NCI-H510A treated with DMSO at 0.1 percent for 48 hours (cell line): ENCODE measurements at regions not wholly inside any gene's neighbourhood (a gene's known extent, or its start where the extent isn't known, plus 50 kb on each side); places are given as distances from the start of the nearest gene placed in this dataset.

Source experiments
- DNase-seq: peaks from one replicate; lab custom pipeline; 2025; lab: John Stamatoyannopoulos, UW

- DNase-seq: peak; percentile 88
These were observed 147.9 kb upstream of the CBLN2 start for GRCh38 chr18:72692086-72692485.

GRCh38 chr18:72687736-72688135, 143.6 kb upstream of the CBLN2 start:
- DNase-seq: no peak

DNA sequence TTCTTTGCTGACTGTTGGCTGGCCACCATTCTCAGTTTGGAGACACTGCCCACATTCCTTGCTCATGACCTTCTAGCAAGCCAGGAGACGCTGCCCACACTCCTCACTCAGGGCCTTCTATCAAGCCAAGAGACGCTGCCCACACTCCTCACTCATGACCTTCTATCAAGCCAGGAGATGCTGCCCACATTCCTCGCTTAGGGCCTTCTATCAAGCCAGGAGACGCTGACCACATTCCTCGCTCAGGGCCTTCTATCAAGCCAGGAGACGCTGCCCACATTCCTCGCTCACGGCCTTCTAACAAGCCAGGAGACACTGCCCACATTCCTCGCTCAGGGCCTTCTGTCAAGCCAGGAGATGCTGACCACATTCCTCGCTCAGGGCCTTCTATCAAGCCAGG, 131.3 kb upstream of the CBLN2 start:
- DNase-seq: no peak

DNA sequence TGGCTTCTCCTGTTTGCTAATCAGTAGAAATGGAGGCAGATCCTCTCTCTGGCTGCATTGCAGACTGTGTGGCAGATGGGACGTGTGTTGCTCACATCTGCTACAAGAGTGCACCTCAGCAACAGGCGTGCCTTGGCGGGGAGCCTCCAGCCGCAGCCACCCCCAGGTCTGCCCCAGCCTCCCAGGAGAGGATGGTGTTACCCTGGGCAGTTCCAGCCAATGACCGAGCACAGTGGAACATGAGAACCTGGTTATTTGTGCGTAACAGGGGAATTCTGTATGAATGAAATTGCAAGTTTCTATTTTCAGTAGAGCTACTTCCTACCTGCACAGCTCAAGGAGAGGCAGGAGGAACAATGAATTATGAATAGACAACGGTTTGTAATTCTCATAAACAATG, 130.6 kb upstream of the CBLN2 start:
- DNase-seq: no peak

DNA sequence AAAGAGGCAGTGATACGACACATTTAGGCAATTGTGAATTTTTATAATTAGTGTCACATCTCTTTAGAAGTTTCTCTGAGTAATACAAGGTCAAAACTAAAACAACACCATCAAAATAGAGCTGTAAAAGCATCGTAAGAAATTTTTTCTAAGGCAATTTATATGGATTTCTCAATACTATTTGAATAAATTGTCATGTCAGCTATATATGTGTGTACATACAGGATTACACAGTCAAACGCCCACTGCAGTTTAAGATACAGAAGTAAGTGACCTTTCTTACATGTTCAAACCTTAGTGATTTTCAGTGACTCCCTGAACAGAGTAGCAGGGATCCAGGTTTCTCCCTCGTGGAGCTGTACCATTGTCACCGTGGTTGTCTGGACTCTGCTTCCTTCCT, 129.1 kb upstream of the CBLN2 start:
- no peak for DNase-seq

DNA sequence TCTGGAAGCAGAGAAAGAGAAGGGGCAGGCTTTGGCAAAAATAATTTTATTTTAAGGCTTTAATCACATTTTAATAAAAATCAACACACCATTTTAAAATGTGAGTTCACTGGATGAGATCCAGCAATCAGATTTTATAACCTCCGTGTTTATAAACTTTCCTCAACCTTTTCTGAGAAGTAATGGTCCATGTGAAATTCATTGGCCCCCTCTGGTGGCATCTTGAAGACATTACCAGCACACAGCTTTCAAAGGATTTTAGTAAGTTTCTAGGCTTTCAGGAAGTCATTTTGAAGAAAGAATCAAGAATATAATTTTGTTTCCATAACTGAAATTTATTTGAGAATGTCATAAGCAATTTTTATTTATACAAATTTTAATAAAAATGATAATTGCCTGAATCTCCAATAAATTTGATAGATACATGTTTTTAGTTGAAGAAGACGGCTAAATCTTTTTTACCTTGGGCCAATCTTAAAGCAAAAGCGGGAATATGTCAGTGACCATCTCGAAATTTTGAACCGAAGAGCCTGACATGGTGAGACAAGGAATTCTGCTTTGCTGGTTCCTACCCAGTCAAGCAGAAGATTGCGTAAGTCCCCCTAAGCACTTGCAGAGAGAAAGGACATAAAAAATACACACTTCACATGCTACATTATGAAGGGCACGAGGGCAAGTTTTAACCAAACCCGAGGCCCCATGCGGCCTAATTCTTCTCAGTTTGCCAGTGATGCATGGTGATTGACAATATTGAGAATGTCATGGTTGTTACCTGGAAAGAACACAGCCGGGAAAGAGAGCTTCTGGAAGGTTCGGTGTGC, 128.4 kb upstream of the CBLN2 start:
- DNase-seq: peak; percentile 82

DNA sequence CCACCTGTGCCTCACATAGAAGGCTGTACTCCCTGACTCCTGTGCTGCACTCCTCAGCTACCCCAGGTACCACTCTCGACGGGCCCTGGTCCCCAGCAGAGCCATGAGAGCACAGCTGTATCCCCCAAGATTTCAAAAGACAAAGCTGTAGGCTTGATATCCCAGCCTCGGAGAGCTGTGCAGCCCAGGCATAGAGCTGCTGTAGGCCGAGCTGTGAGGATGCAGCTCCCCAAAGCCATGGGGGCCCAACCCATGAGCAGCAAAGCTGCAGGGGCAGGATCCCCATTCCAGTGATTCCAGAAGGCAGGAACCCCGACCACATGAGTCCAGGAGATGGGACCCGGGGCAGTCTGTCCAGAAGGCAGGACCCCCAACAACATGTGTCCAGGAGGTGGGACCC, 123.8 kb upstream of the CBLN2 start:
- DNase-seq: no peak

- no peak for DNase-seq
These were observed 109.0 kb upstream of the CBLN2 start for GRCh38 chr18:72652990-72653593.

- no peak for DNase-seq
These were observed 106.9 kb upstream of the CBLN2 start for GRCh38 chr18:72651033-72651432.

DNA sequence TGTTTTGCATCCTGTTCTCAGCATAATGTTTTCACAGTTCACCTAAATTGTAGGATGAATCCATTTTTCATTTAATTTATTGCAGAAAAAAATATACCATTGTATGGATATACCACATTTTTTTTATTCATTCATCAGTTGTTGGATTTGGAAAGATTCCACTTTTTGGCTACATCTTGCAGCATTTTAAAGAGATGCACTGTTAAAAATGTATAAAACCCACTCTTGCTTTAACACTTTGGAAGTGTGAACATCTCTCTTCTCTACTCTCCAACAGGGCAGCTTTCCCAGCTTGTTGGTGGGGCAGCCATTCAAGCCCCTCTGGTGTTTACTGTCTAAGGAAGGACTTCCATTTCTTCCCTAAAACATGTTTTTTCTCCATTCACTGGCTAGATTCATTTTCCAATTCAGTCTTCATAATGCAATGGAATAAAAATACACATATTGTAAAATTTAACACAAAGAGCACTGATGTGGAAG, 104.4 kb upstream of the CBLN2 start:
- DNase-seq: no peak

DNA sequence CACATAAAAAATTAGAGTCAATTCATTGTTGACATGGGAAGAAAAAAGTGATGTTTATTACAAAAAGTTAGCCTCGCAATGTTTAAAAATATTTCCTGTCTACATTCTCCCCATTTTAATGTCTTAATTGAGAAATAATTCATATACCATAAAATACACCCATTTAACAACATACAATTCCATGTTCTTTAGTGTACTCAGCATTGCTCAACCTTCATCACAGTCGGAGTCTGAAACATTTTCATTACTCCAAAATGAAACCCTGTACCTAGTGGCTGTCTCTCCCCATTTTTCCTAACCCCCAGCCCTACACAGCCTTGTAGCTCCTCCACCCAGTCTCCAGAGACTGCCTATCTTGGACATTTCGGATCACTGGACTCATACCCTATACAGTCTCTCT, 103.9 kb upstream of the CBLN2 start:
- DNase-seq: no peak

GRCh38 chr18:72640557-72640956, 96.4 kb upstream of the CBLN2 start:
- no peak for DNase-seq

GRCh38 chr18:72638376-72638775, 94.2 kb upstream of the CBLN2 start:
- DNase-seq: no peak

DNA sequence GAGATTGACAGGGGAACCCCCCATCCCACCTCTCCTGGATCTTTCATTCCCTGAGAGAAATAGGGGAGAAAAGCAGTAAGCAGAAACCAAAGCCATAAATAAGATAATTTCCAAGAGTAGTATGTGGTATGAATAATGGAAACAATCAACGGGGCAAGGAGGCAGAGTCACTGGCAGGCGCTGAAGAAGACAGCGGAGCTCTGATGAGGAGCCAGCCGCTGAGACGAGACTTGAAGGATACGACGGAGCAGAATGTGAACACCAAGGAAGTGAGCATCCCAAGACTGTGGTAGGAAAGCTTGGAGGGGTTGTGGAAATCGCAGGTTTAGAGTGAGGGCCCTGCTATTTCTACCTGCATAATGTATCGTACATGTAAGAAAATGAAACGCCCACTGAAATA, 93.6 kb upstream of the CBLN2 start:
- DNase-seq: no peak

- no peak for DNase-seq
These were observed 93.2 kb upstream of the CBLN2 start for GRCh38 chr18:72637299-72637698.

GRCh38 chr18:72636611-72637010, 92.5 kb upstream of the CBLN2 start:
- DNase-seq: no peak

DNA sequence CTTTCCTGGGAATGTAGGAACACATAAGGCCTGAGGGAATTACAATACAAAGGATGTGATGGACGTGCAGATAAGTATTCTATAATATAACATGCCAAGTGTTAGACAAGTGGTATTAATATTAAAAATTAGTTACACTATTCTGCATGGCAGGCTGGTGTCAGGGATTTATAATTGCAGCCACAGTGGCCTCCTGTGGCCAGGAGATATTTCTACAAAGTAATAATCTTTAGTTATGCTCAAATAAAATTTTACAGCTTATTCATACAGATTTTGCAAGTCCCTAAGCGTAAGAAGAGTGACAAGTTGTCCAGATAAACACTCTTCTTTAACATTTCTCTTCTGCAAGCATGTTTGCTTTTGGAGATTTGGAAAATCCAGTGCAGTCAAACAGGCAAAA, 90.4 kb upstream of the CBLN2 start:
- no peak for DNase-seq

GRCh38 chr18:72630991-72631390, 86.8 kb upstream of the CBLN2 start:
- DNase-seq: peak; percentile 65

- no peak for DNase-seq
These were observed 79.3 kb upstream of the CBLN2 start for GRCh38 chr18:72623444-72623843.

- DNase-seq: no peak
These were observed 69.4 kb upstream of the CBLN2 start for GRCh38 chr18:72613534-72613930.

- no peak for DNase-seq
These were observed 68.9 kb upstream of the CBLN2 start for GRCh38 chr18:72612894-72613533.

DNA sequence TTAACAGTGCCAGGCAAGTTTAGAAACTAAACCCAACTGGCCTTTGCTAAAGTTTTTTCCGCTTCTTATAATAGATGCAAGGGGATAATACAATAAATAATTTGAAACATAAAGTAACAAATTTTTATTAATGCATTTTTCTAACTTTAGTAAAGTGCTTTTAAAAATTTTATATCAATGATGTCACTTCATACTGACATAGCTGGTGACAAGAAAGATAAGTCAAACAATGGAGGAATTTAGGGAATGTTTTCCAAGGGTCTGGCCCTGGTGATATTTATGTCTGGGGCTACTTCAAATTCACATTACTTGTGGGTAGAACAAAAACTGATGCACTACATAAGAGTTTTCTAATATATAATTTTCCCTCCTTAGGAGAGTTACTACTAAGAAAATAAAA, 61.2 kb upstream of the CBLN2 start:
- no peak for DNase-seq

- no peak for DNase-seq
These were observed 57.8 kb upstream of the CBLN2 start for GRCh38 chr18:72601944-72602343.
